ENCODE measurements at regions not wholly inside any gene's neighbourhood (a gene's known extent, or its start where the extent isn't known, plus 50 kb on each side); places are given as distances from the start of the nearest gene placed in this dataset.

GRCh38 chr3:195012571-195012970 lies 258.4 kb downstream of the XXYLT1 start:
- Mint-ChIP-seq H3K36me3 (no peaks in the 10 kb centered on the region), H3K4me3 (no peak overlapping the region), H3K27ac (no peak overlapping the region), H3K27me3 (peaks cover 8% of the 10 kb centered on the region), H3K9me3 (peaks cover 16% of the 10 kb centered on the region), H3K4me1 (ENCODE audit: unreplicated experiment) (no peaks in the 10 kb centered on the region)
- TF ChIP-seq CTCF (conservative IDR thresholded peaks at IDR 0.05), result no peak
- DNase-seq (ENCODE audit: extremely low spot score, unreplicated experiment), result peak; percentile 43

DNA sequence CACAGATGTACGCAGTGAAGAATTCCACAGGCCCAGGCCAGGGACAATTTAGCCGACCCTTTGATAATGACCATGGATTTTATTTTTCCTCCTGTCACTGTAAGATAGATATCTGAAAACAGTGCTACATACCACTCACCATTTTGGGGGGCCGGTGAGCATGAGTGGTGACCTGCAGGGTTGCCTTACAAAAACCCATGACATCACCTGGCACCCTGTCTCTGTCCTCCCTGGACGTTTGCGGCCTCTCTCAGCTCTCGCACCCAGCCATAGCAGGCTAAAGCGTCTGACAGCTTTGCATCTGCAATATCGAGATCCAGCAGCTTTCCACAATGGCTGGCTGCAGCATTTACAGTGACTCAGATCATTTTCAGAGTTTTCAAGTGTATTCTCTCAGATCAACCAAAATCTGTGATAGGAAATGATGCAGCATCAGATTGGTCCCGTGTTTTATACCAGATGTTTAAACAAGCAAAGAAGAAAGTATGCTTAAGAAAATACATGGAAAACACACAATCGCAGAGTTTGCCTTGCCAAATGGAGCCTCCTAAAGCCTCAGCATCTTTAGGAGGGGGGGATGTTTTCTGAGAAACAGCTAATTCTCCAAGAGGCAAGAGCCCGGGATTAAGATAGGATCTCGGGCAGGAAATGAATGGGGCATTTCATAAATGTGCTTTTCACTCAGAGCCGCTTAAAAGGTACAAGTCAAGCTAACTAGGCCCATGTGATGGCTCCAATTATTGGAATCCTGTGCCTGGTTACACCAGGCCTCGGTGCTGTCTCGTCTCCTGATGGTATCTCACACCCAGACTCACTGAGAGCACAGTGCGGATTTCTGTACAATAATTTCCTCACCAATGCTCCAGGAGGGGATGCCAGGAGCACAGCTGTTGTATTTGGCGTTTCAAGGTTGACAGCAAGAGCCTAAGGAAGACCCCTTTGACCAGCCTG lies 257.3 kb downstream of the XXYLT1 start:
- H3K4me1 Mint-ChIP-seq (ENCODE audit: unreplicated experiment), result peaks cover 3% of the 10 kb centered on the region
- no peaks in the 10 kb centered on the region for H3K36me3 Mint-ChIP-seq
- TF ChIP-seq CTCF (conservative IDR thresholded peaks at IDR 0.05), result no peak
- H3K27ac Mint-ChIP-seq, result no peak overlapping the region
- peak; percentile 39 for DNase-seq (ENCODE audit: extremely low spot score, unreplicated experiment)
- H3K4me3 Mint-ChIP-seq, result no peak overlapping the region
- peaks cover 3% of the 10 kb centered on the region for H3K27me3 Mint-ChIP-seq
- H3K9me3 Mint-ChIP-seq, result peaks cover 16% of the 10 kb centered on the region

DNA sequence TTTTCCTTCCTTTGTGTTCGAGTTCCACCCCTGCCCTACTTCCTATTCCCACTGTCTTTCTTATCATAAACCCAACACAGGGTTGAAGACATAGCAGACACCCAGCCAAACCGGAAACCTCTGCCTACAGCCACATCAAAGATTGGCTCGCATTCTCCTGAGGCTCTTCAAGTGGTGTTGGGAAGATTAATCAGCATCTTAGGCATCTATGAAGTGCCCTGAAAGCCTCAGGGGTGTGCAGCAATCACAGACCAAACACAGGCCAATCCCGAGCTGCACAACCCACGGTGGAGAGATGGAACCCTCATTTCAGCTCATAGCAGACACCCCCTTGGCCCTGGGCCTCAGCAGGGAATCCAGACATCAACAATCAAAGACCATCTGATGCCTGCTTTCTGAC lies 255.9 kb downstream of the XXYLT1 start:
- DNase-seq (ENCODE audit: extremely low spot score, unreplicated experiment), result peak; percentile 49
- H3K36me3 Mint-ChIP-seq, result no peaks in the 10 kb centered on the region
- H3K4me1 Mint-ChIP-seq (ENCODE audit: unreplicated experiment), result peaks cover 5% of the 10 kb centered on the region
- peaks cover 8% of the 10 kb centered on the region for H3K27me3 Mint-ChIP-seq
- no peak overlapping the region for H3K27ac Mint-ChIP-seq
- no peak overlapping the region for H3K4me3 Mint-ChIP-seq
- H3K9me3 Mint-ChIP-seq, result peaks cover 10% of the 10 kb centered on the region
- no peak for TF ChIP-seq CTCF (conservative IDR thresholded peaks at IDR 0.05)

GRCh38 chr3:195017151-195017550 lies 253.8 kb downstream of the XXYLT1 start:
- peaks cover 5% of the 10 kb centered on the region for H3K4me1 Mint-ChIP-seq (ENCODE audit: unreplicated experiment)
- no peaks in the 10 kb centered on the region for H3K36me3 Mint-ChIP-seq
- no peak for TF ChIP-seq CTCF (conservative IDR thresholded peaks at IDR 0.05)
- H3K27me3 Mint-ChIP-seq, result peaks cover 17% of the 10 kb centered on the region
- H3K4me3 Mint-ChIP-seq, result no peak overlapping the region
- DNase-seq (ENCODE audit: extremely low spot score, unreplicated experiment), result no peak
- peaks cover 10% of the 10 kb centered on the region for H3K9me3 Mint-ChIP-seq
- H3K27ac Mint-ChIP-seq, result no peak overlapping the region
